AG09319 (cell line): ENCODE measurements at regions not wholly inside any gene's neighbourhood (a gene's known extent, or its start where the extent isn't known, plus 50 kb on each side); places are given as distances from the start of the nearest gene placed in this dataset.

Source experiments
- DNase-seq: peaks from one replicate; pipeline ENCODE4 v3.0.0-alpha.2; 2010; ENCODE audit warnings: low read depth; ENCODE audit errors: extremely low read depth
- TF ChIP-seq, protein P1 (sequence below): IDR thresholded peaks from 2 replicates; pipeline ENCODE4 v1.5.1; 2011; ENCODE audit warnings: low read depth, mild to moderate bottlenecking, inconsistent platforms, low read length, moderate library complexity

DNA sequence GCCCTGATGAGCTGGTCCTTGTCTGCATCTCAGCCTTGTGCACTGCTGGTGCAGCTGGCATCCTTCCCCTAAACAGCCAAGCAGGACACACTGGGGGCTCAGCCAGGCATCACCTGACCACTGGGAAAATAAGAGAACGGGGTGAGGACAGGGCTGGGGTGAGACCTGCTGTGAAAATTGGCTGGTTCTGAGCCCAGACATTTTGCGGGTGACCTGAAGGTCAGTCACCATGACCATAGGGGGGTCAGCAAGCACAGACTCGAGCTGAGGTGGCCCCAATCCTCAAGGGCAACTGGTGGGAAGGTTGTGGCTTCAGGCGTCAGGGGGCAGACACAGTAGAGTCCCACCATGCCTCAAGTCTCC, 144.9 kb upstream of the TWIST2 start:
- no peak for DNase-seq
- TF ChIP-seq, protein P1, sequence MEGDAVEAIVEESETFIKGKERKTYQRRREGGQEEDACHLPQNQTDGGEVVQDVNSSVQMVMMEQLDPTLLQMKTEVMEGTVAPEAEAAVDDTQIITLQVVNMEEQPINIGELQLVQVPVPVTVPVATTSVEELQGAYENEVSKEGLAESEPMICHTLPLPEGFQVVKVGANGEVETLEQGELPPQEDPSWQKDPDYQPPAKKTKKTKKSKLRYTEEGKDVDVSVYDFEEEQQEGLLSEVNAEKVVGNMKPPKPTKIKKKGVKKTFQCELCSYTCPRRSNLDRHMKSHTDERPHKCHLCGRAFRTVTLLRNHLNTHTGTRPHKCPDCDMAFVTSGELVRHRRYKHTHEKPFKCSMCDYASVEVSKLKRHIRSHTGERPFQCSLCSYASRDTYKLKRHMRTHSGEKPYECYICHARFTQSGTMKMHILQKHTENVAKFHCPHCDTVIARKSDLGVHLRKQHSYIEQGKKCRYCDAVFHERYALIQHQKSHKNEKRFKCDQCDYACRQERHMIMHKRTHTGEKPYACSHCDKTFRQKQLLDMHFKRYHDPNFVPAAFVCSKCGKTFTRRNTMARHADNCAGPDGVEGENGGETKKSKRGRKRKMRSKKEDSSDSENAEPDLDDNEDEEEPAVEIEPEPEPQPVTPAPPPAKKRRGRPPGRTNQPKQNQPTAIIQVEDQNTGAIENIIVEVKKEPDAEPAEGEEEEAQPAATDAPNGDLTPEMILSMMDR = no peak

DNA sequence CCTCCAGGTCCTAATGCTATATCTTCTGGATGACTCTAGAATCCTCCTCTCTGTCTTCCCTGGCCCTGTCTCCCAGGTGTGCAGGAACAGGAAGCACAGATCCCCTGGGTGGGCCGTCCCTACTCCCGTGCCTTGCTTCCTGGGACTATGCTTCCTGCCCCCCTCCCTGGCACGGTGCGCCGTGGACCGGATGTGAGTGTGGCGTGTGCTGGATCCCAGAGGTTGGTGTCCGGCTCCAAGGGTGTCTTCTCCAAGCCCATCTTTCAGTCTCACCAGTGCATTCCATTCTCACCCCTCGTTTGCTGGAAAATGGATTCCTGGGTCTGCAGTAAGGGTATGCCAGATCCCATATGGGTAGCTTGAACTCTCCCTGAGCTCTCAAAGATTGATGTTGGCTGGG, 144.4 kb upstream of the TWIST2 start:
- no peak for DNase-seq
- TF ChIP-seq, protein P1 = no peak

DNA sequence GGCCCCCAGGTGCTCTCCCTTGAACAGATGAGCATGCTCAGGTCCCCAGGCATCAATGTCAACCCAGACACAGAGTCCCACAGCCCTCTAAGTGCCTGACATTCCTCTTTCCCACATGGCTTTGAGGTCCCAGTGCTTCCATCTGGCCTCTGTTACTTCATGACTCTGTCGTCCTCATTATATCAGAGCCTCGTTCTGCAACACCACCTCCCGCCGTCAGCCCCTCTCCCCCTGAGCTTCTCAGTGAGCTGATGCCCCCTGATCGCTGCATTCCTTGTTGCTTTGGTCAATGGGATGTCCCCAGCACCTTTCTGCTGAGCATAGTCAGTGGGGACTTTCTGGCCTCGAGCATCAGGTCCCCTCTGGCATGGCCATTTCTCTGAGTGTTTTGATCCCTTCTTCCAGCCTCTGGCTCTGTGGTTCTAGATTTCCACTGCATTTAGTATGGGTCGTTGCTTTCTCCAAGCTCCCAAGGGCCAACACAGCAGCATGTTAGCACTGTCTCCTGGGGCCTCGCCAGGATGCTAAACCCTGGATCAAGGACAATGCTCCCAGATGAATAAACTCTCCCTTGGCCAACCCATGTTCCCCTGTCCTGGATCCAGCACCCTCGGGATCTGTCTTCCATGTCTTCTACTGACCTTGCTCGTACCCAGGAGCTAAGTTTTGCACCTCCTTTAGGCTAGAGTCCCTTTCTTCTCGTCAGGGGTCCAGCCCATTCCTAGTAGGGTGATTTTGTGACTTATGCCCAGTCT, 143.2 kb upstream of the TWIST2 start:
- TF ChIP-seq, protein P1 = no peak
- no peak for DNase-seq

DNA sequence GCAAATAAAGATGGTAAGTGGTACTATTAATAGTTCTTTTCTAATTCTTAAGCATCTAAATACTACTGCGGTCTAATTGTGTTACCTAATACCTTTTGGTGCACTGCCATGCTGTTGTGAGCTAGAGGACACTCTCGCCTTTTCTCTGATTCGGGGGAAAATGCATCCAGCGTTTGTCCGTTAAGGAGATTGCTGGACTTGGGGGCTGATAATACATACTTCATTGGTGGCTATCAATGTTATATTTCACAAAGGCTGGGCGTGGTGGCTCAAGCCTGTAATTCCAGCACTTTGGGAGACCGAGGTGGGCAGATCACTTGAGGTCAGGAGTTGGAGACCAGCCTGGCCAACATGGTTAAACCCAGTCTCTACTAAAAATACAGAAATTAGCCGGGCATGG, 141.7 kb upstream of the TWIST2 start:
- TF ChIP-seq, protein P1 = no peak
- DNase-seq = no peak

DNA sequence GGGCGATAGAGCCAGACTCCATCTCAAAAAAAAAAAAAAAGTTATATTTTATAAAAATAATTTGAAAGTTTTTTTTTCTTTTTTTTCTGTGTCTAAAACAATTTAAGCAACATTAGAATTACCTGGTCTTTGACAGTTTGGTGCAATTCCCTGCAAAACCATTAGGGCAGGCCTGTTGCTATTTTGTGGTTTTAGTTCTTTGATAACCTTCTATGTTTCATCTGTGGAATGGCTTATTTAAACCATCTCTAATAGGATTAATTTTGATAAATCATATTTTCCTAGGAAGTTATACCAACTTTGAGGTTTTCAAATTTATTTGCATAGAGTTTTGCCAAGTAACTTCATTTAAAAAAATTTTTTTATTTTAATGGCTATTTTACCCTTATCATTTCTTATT, 141.2 kb upstream of the TWIST2 start:
- TF ChIP-seq, protein P1 = no peak; the same call in 1 of the 2 replicates
- DNase-seq = no peak

DNA sequence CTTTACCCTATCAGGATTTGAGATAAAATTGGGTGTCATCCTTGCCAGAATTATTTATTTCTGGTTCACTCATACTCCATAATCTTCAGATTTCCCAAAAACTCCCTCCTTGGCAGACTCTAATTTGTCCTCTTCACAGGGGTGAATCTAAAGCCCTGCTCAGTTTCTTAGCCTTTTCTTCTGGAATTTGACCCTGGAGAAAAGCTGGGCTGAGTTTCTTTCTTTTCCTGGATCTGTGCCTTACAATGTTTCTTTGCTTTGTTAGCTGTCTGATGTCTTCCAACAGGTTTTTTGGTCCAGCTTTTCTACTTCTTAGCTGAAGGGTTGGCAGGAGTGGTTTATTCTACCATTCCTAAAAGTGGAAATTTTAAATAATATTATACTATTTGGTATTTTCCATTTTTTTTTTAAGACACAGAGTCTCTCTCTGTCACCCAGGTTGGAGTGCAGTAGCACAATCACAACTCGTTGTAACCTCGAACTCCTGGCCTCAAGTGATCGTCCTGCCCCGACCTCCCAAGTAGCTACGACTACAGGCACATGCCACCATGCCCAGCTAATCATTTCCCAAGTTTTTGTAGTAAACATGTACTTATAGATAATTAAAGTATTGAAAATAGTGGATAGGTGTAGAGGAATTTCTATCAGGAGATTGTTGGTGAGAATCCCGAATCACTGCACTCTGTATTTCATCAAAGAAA, 138.4 kb upstream of the TWIST2 start:
- TF ChIP-seq, protein P1 = no peak
- no peak for DNase-seq

DNA sequence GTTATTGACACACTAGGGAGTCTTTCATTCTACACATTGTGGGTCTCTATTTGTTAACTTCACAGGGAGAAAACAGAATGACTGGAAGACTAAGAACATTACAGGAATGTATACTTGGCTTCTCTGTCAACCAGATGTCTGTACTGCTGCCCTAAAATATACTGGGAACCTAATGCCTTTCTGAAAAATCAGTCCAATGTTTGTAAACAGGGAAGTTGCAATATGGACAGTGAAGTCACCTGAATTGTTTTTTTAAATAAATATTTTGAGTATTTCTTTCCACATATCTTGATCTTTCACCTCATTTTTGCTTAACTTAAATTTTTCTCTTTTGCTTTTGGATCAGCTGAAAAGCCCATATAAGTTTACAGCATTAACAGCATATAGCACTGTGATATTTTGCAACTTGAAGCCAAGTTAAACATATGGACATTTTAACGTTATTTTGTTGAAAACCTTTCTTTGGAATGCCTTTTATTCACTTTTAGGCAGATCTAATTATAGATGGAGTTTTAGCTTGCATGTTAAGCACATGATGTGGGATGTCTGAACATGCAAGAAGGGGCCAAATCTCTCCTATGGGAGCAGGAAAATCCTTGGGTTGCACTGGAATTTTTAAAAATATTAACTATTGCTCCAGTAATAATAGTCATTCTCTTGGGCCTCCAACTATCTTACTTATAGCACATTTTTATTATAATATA, 137.7 kb upstream of the TWIST2 start:
- TF ChIP-seq, protein P1 = no peak

More for the DNA sequence above, 137.7 kb upstream of the TWIST2 start:
- no peak for DNase-seq
